Activated T-cell treated with anti-CD3 and anti-CD28 coated beads, Interleukin-2, amount 50 U/mL, for 24 hours (primary cell): ENCODE measurements at regions not wholly inside any gene's neighbourhood (a gene's known extent, or its start where the extent isn't known, plus 50 kb on each side); places are given as distances from the start of the nearest gene placed in this dataset.

Source experiments
- DNase-seq: peaks from one replicate; pipeline ENCODE4 v3.0.0-alpha.2; 2020
- H3K27ac Mint-ChIP-seq: 2 replicates; pipeline ENCODE4 v1.8.0; 2020; ENCODE audit warnings: mild to moderate bottlenecking, mixed read lengths
- H3K27me3 Mint-ChIP-seq: 2 replicates; pipeline ENCODE4 v1.8.0; 2020; ENCODE audit warnings: mixed read lengths
- H3K36me3 Mint-ChIP-seq: 2 replicates; pipeline ENCODE4 v1.8.0; 2020; ENCODE audit warnings: low read depth, mixed read lengths
- H3K4me1 Mint-ChIP-seq: 2 replicates; pipeline ENCODE4 v1.8.0; 2020; ENCODE audit warnings: low read depth, mixed read lengths
- H3K4me3 Mint-ChIP-seq: 2 replicates; pipeline ENCODE4 v1.8.0; 2020; ENCODE audit warnings: mild to moderate bottlenecking, moderate library complexity, mixed read lengths
- H3K9me3 Mint-ChIP-seq: 2 replicates; pipeline ENCODE4 v1.8.0; 2020; ENCODE audit warnings: mixed read lengths

DNA sequence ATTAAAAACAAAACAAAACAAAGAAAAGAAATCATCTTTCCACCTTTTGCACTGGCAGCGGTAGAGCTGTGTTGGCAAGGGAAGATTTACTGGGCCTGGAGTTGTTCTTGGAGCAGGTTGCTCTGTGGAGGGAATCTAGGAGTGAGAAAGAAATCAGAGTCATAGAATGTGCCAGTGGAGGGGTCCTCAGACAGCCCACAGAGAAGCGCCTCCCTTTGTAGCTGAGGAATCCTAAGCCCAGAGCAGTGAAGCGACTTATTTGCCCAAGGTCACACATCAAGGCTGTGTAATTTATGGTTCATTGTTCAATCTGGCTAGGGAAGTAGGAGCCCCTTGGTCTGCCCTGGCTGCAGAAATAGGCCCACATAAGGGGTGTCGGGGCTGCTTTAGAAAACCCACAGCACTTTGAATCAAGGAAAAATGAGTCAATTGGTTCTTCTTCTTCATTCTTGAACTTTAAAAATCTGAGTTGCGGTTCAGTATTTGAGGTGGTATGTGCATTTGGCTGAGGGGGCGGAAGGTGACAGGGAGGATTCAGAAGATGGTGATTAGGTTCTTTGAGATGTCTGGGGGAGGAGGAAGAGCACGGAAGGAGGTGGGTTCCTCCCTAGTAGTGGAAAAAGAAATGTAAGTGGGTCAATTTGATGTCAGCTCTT is 253.7 kb downstream of the PTEN start:
- peaks cover 24% of the 10 kb centered on the region for H3K4me1 Mint-ChIP-seq
- no peak overlapping the region for H3K27ac Mint-ChIP-seq
- H3K27me3 Mint-ChIP-seq = peaks cover 28% of the 10 kb centered on the region
- peak; percentile 61 for DNase-seq
- no peak overlapping the region for H3K4me3 Mint-ChIP-seq
- H3K36me3 Mint-ChIP-seq = no peaks in the 10 kb centered on the region
- H3K9me3 Mint-ChIP-seq = no peaks in the 10 kb centered on the region

DNA sequence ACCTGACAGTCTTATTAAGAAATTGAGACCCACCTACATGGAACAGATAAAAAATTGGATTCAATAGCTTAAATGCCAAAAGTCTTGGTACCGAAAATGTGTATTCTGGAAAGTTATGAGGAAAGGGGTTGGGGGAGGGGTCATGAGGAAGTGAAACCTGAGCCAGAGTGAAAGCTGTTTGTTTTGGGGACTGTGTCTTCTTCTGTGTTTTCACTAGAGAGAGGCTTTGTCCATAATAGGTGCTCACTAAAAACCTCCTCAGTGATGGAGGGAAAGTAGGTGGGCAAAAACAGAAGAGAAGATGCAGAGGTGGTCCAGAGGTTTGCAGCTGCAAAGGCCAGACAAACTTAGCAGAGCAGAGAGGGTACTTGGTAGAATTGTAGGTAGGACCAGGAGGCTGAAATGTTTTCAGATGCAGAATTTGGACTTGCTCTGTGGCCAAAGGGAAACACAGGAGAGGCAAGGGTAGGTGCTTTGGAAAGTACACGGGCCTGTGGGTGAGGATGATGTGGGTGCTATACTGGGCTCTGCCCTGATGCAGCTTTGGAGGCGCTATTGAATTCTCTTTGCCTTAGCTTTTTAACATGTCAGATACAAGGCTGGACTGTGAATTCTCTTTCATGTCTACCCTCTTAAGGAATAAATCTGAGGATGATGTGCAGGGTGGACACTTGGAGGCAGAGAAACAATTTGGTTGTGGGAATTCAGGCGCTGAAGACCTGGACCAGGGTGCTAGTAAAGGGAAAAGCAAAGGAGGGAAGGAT is 254.6 kb downstream of the PTEN start:
- Mint-ChIP-seq H3K36me3 (no peaks in the 10 kb centered on the region), H3K27ac (no peak overlapping the region), H3K4me1 (peaks cover 24% of the 10 kb centered on the region), H3K9me3 (no peaks in the 10 kb centered on the region), H3K27me3 (peaks cover 33% of the 10 kb centered on the region), H3K4me3 (no peak overlapping the region)
- DNase-seq = no peak

DNA sequence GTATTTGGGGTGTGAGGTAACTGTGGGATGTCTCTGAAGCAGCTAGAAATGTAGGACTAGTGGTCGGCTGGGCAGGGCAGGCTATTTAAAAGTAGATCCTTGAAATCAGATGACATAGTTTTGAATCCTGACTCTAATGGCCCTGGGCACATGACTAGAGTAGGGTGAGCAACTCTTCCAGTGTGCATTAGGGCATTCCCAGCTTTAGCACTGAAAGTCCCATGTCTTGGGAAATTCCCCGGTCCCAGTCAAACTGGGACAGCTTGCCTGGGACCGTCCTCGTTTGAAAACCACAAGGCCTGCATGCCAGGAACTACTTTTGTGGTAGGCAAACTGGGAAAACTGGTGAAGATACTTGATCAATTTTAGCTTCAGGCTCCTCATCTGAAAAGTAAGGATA is 255.3 kb downstream of the PTEN start:
- no peak for DNase-seq
- H3K27ac Mint-ChIP-seq = no peak overlapping the region
- H3K4me3 Mint-ChIP-seq = no peak overlapping the region
- H3K27me3 Mint-ChIP-seq = peaks cover 36% of the 10 kb centered on the region
- no peaks in the 10 kb centered on the region for H3K36me3 Mint-ChIP-seq
- H3K9me3 Mint-ChIP-seq = no peaks in the 10 kb centered on the region
- H3K4me1 Mint-ChIP-seq = peaks cover 21% of the 10 kb centered on the region

- Mint-ChIP-seq H3K4me1 (peaks cover 18% of the 10 kb centered on the region), H3K36me3 (no peaks in the 10 kb centered on the region), H3K4me3 (no peak overlapping the region), H3K27me3 (peaks cover 37% of the 10 kb centered on the region), H3K9me3 (no peaks in the 10 kb centered on the region), H3K27ac (peak overlapping the region; percentile 31)
- no peak for DNase-seq
Measured at GRCh38 chr10:88119160-88119559, 255.7 kb downstream of the PTEN start.

- DNase-seq = no peak
- H3K9me3 Mint-ChIP-seq = no peaks in the 10 kb centered on the region
- H3K4me3 Mint-ChIP-seq = no peak overlapping the region
Measured at GRCh38 chr10:88120075-88120474, 256.6 kb downstream of the PTEN start.

DNA sequence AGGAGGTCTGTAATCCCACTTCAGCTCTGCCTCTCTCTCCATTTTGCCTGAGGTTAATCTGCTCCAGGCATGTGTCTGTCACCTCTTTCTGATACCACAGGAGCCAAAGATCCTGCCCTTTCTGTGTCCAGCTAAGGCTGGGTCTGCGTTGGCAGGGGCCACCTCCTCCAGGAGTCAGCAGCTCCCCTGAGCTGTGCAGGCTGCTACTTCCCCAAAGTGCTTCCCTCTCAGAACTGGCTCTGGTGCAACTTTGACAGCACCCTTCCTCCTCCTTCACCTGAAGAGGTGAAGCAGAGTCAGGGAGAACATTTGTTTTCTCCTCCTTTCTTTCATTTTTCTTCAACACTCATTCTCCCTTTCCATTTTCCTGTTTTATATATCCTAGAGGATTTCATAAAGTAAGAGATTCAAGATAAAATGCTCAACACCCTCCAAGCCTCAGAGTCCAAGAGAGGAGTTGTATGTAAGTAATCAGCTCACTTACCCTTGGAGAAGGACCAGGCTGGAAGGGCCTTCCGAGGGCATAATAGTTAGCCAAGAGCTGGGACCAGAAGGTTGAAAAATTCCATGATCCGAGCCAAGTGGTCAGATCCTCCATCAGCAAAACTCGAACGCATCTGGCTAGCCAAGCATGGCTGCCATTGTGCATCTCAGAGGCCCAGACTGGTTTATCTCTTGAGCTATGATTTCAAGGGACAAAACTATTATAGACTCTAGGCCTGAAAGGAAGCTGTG is 257.3 kb downstream of the PTEN start:
- DNase-seq = no peak
- Mint-ChIP-seq H3K4me3 (no peak overlapping the region), H3K9me3 (no peaks in the 10 kb centered on the region), H3K36me3 (no peaks in the 10 kb centered on the region), H3K4me1 (peaks cover 11% of the 10 kb centered on the region), H3K27ac (no peak overlapping the region), H3K27me3 (peaks cover 27% of the 10 kb centered on the region)

More at GRCh38 chr10:88120075-88120474, 256.6 kb downstream of the PTEN start:
- H3K27ac Mint-ChIP-seq = no peak overlapping the region
- no peaks in the 10 kb centered on the region for H3K36me3 Mint-ChIP-seq
- H3K27me3 Mint-ChIP-seq = peaks cover 28% of the 10 kb centered on the region
- peaks cover 12% of the 10 kb centered on the region for H3K4me1 Mint-ChIP-seq

DNA sequence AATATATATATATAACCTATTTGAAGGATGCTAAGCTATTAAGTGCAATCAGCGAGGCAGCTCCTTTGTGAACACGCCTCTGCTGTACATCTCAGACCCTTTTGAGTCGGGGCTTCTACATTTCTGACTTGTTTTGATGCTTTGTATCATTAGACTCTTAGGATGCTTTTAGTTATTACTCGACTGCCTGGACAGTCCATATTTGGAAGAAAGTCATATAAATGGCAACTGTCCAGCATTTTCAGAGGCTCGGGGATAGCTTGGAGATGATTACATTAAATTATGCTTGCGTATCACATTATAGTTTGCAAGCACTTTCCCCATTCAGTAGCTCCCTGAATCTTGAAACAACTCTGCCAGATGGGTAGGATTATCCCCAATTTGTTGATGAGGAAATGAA is 257.9 kb downstream of the PTEN start:
- Mint-ChIP-seq H3K9me3 (no peaks in the 10 kb centered on the region), H3K27ac (no peak overlapping the region), H3K4me1 (peaks cover 14% of the 10 kb centered on the region), H3K36me3 (no peaks in the 10 kb centered on the region), H3K27me3 (peaks cover 27% of the 10 kb centered on the region), H3K4me3 (no peak overlapping the region)
- no peak for DNase-seq

DNA sequence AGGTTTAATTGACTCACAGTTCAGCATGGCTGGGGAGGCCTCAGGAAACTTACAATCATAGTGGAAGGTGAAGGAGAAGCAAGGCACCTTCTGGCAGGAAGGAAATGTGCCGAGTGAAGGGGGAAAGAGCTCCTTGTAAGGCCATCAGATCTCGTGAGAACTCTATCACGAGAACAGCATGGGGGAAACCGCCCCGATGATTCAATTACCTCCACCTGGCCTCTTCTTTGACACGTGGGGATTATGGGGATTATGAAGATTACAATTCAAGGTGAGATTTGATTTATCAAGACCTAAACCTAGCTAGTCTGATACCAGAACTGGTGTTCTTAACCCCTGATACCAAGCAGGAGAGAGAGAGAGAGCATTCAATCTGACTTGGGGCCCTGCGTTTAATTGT is 258.7 kb downstream of the PTEN start:
- no peak overlapping the region for H3K27ac Mint-ChIP-seq
- peaks cover 20% of the 10 kb centered on the region for H3K4me1 Mint-ChIP-seq
- no peaks in the 10 kb centered on the region for H3K36me3 Mint-ChIP-seq
- no peaks in the 10 kb centered on the region for H3K9me3 Mint-ChIP-seq
- H3K4me3 Mint-ChIP-seq = no peak overlapping the region
- no peak for DNase-seq
- H3K27me3 Mint-ChIP-seq = peaks cover 27% of the 10 kb centered on the region

DNA sequence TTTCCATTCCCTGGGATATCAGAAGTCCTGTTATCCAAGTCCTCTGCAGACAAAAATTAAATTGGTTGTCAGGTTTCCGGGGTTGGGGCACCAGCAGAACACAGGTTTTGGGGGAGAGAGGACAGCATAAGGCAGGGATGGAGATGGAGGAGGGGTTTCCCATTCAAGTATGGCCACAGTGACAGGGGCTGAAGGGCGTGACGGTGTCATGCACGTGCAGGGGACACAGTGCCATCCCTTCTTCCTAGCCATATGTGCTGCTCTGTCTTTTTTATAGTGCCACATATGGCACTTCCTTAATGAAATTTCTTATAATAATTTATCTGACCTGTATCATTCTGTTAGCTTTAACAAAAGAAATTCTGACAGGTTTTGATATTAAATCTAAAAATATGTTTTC is 259.2 kb downstream of the PTEN start:
- DNase-seq = no peak
- H3K9me3 Mint-ChIP-seq = no peaks in the 10 kb centered on the region
- H3K27ac Mint-ChIP-seq = no peak overlapping the region
- no peak overlapping the region for H3K4me3 Mint-ChIP-seq
- H3K27me3 Mint-ChIP-seq = peaks cover 27% of the 10 kb centered on the region
- no peaks in the 10 kb centered on the region for H3K36me3 Mint-ChIP-seq
- peaks cover 20% of the 10 kb centered on the region for H3K4me1 Mint-ChIP-seq

GRCh38 chr10:88125766-88126165 is 262.3 kb downstream of the PTEN start:
- H3K9me3 Mint-ChIP-seq = no peaks in the 10 kb centered on the region
- peaks cover 18% of the 10 kb centered on the region for H3K27me3 Mint-ChIP-seq
- no peak overlapping the region for H3K27ac Mint-ChIP-seq
- no peaks in the 10 kb centered on the region for H3K36me3 Mint-ChIP-seq
- no peak overlapping the region for H3K4me3 Mint-ChIP-seq
- H3K4me1 Mint-ChIP-seq = peaks cover 11% of the 10 kb centered on the region
- DNase-seq = no peak

GRCh38 chr10:88126699-88127098 is 263.3 kb downstream of the PTEN start:
- H3K36me3 Mint-ChIP-seq = no peaks in the 10 kb centered on the region
- peaks cover 15% of the 10 kb centered on the region for H3K27me3 Mint-ChIP-seq

GRCh38 chr10:88127269-88127668 is 263.8 kb downstream of the PTEN start:
- peaks cover 10% of the 10 kb centered on the region for H3K27me3 Mint-ChIP-seq
- DNase-seq = no peak
- no peaks in the 10 kb centered on the region for H3K36me3 Mint-ChIP-seq
- H3K4me3 Mint-ChIP-seq = no peak overlapping the region
- H3K27ac Mint-ChIP-seq = no peak overlapping the region
- H3K4me1 Mint-ChIP-seq = peaks cover 10% of the 10 kb centered on the region
- H3K9me3 Mint-ChIP-seq = no peaks in the 10 kb centered on the region

More at GRCh38 chr10:88126699-88127098, 263.3 kb downstream of the PTEN start:
- H3K4me3 Mint-ChIP-seq = no peak overlapping the region
- H3K27ac Mint-ChIP-seq = no peak overlapping the region
- peaks cover 10% of the 10 kb centered on the region for H3K4me1 Mint-ChIP-seq
- no peak for DNase-seq
- no peaks in the 10 kb centered on the region for H3K9me3 Mint-ChIP-seq

DNA sequence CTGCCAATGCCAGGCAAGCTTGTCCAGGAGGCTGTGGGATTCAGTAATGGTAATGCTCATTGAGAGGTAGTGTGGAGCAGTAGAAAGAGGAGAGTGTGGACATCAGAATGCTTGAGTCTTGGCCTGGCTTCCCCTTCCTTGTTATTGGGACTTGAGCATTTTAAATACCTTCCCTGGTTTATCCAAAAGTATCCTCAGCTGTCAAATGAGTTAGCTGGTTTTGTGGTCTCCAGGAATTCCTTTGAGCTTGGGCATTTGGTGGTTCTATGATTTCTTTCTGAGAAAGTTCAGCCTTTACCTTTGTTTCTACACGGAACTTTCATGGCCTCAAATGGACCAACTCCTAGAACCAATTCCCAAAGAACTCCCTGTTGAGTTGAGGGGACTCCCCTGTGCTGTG is 264.3 kb downstream of the PTEN start:
- Mint-ChIP-seq H3K27me3 (peaks cover 7% of the 10 kb centered on the region), H3K9me3 (no peaks in the 10 kb centered on the region), H3K36me3 (no peaks in the 10 kb centered on the region), H3K4me1 (peaks cover 10% of the 10 kb centered on the region), H3K27ac (no peak overlapping the region), H3K4me3 (no peak overlapping the region)
- no peak for DNase-seq

GRCh38 chr10:88129013-88129412 is 265.6 kb downstream of the PTEN start:
- peaks cover 10% of the 10 kb centered on the region for H3K4me1 Mint-ChIP-seq
- H3K27me3 Mint-ChIP-seq = peaks cover under 1% of the 10 kb centered on the region
- H3K27ac Mint-ChIP-seq = no peak overlapping the region
- H3K9me3 Mint-ChIP-seq = no peaks in the 10 kb centered on the region
- DNase-seq = no peak
- H3K36me3 Mint-ChIP-seq = no peaks in the 10 kb centered on the region
- no peak overlapping the region for H3K4me3 Mint-ChIP-seq

GRCh38 chr10:88130912-88131311 is 267.5 kb downstream of the PTEN start:
- DNase-seq = no peak
- Mint-ChIP-seq H3K27ac (no peak overlapping the region), H3K36me3 (no peaks in the 10 kb centered on the region), H3K9me3 (no peaks in the 10 kb centered on the region), H3K4me3 (no peak overlapping the region), H3K27me3 (peaks cover 4% of the 10 kb centered on the region), H3K4me1 (peaks cover 8% of the 10 kb centered on the region)
